OCI-LY7 (cell line): ENCODE measurements at regions not wholly inside any gene's neighbourhood (a gene's known extent, or its start where the extent isn't known, plus 50 kb on each side); places are given as distances from the start of the nearest gene placed in this dataset.

Experiments
- BruUV-seq: library from RNA; stranded (reverse); fragments of 400-500 nt; replicated peaks from 2 replicates; lab custom pipeline; 2021; lab: Mats Ljungman, UMichigan
- CTCF ChIA-PET: fragments of 300-600 bp; sonication (Branson Sonifier 250); formaldehyde crosslinking; loops from one replicate; lab custom pipeline; 2022; ENCODE audit warnings: antibody characterized with exemption; ENCODE audit not compliant: unreplicated experiment; lab: Charles Lee
- POLR2A ChIA-PET: fragments of 300-600 bp; sonication (Branson Sonifier 250); formaldehyde crosslinking; loops from one replicate; lab custom pipeline; 2022; ENCODE audit warnings: antibody characterized with exemption; lab: Charles Lee
- DNase-seq: peaks from one replicate; pipeline ENCODE4 v3.0.0-alpha.2; 2015; ENCODE audit warnings: low spot score
- H2AFZ ChIP-seq: fragments of 200-600 bp; sonication (generic), shearing (Covaris generic); 2 replicates; pipeline ENCODE4 v1.6.1; 2014; ENCODE audit warnings: mild to moderate bottlenecking, antibody characterized with exemption, low read length, moderate library complexity
- H3K27ac ChIP-seq: fragments of 200-600 bp; sonication (generic); 2 replicates; pipeline ENCODE4 v1.5.1; 2014; ENCODE audit warnings: mixed run types, low read depth, mild to moderate bottlenecking, moderate library complexity, low read length, inconsistent platforms; ENCODE audit not compliant: poor library complexity, severe bottlenecking
- H3K36me3 ChIP-seq: fragments of 200-600 bp; sonication (generic); 2 replicates; pipeline ENCODE4 v1.6.1; 2014; ENCODE audit warnings: mild to moderate bottlenecking, antibody characterized with exemption, low read length, moderate library complexity, mixed read lengths; ENCODE audit not compliant: insufficient read depth
- H3K4me1 ChIP-seq: fragments of 200-600 bp; sonication (generic); 2 replicates; pipeline ENCODE4 v1.5.1; 2014; ENCODE audit warnings: mild to moderate bottlenecking, low read length; ENCODE audit not compliant: insufficient read depth, poor library complexity, severe bottlenecking
- H3K4me2 ChIP-seq: fragments of 200-600 bp; sonication (generic); 2 replicates; pipeline ENCODE4 v1.6.1; 2014; ENCODE audit warnings: mild to moderate bottlenecking, low read length
- H3K4me3 ChIP-seq: fragments of 200-600 bp; sonication (generic); 2 replicates; pipeline ENCODE4 v1.5.1; 2014; ENCODE audit warnings: mild to moderate bottlenecking, low read depth, low read length; ENCODE audit not compliant: poor library complexity, severe bottlenecking
- H3K79me2 ChIP-seq: fragments of 200-600 bp; sonication (generic); 2 replicates; pipeline ENCODE4 v1.6.1; 2016; ENCODE audit warnings: low read depth, mild to moderate bottlenecking, low read length, moderate library complexity, mixed read lengths; ENCODE audit not compliant: insufficient read depth
- H3K9me2 ChIP-seq: fragments of 200-600 bp; sonication (generic); 2 replicates; pipeline ENCODE4 v1.6.1; 2016; ENCODE audit warnings: mild to moderate bottlenecking, low read length, mixed read lengths; ENCODE audit not compliant: insufficient read depth
- H3K9me3 ChIP-seq: fragments of 200-600 bp; sonication (generic); 2 replicates; pipeline ENCODE4 v1.6.1; 2014; ENCODE audit warnings: mild to moderate bottlenecking, mixed run types, low read length, mixed read lengths
- H4K20me1 ChIP-seq: fragments of 200-600 bp; sonication (generic); 2 replicates; pipeline ENCODE4 v1.6.1; 2014; ENCODE audit warnings: mild to moderate bottlenecking, antibody characterized with exemption, low read length, moderate library complexity, mixed read lengths; ENCODE audit not compliant: insufficient read depth
- CTCF ChIP-seq: fragments of 200-600 bp; sonication (generic); conservative IDR thresholded peaks from 2 replicates; pipeline ENCODE4 v1.5.1; 2014; ENCODE audit warnings: mild to moderate bottlenecking, antibody characterized with exemption, low read length, moderate library complexity, mixed read lengths
- EZH2phosphoT487 ChIP-seq: fragments of 200-600 bp; sonication (generic); IDR thresholded peaks from 2 replicates; pipeline ENCODE4 v1.6.1; 2018; ENCODE audit warnings: low read depth, borderline replicate concordance, mild to moderate bottlenecking, mixed run types, antibody characterized with exemption, low read length, moderate library complexity, mixed read lengths
- intact Hi-C: fragments of 100-400 bp; cut with micrococcal nuclease; formaldehyde crosslinking; loops from one replicate; pipeline ENCODE4 v1.10.0; 2022; ENCODE audit not compliant: unreplicated experiment

GRCh38 chr17:73956169-73956568 is 247.3 kb upstream of the RPL38 start:
- no peak for TF ChIP-seq EZH2phosphoT487
- TF ChIP-seq CTCF = no peak
- Histone ChIP-seq H3K36me3 (no peaks in the 10 kb centered on the region), H3K4me1 (no peaks in the 10 kb centered on the region), H3K79me2 (no peaks in the 10 kb centered on the region), H3K9me3 (no peaks in the 10 kb centered on the region), H3K4me2 (no peak overlapping the region), H3K4me3 (no peak overlapping the region), H3K9me2 (no peaks in the 10 kb centered on the region), H4K20me1 (no peaks in the 10 kb centered on the region), H3K27ac (no peak overlapping the region), H2AFZ (no peak overlapping the region)
- intact Hi-C loops = loop anchor here (1.0 to 10.0 kb wide), 4 partner anchors 131 to 527 kb away; no protein-coding TSS in a partner anchor
- no TSS peak for BruUV-seq
- ChIA-PET POLR2A (no interaction called here), CTCF (no interaction called here)
- no peak for DNase-seq

- Histone ChIP-seq H3K9me2 (no peaks in the 10 kb centered on the region), H3K4me3 (no peak overlapping the region), H4K20me1 (no peaks in the 10 kb centered on the region), H3K4me1 (no peaks in the 10 kb centered on the region), H3K36me3 (no peaks in the 10 kb centered on the region), H3K4me2 (no peak overlapping the region), H3K79me2 (no peaks in the 10 kb centered on the region), H2AFZ (no peak overlapping the region), H3K27ac (no peak overlapping the region), H3K9me3 (no peaks in the 10 kb centered on the region)
- peak; percentile 68 for DNase-seq
- TF ChIP-seq CTCF (peak; percentile 90), EZH2phosphoT487 (no peak)
- intact Hi-C loops = loop anchor here (1.0 to 10.0 kb wide), 4 partner anchors 132 to 528 kb away; no protein-coding TSS in a partner anchor
- CTCF ChIA-PET = interaction anchor here (0.6 kb wide), 2 partner anchors 10 to 19 kb away, joined by 3 read pairs; no protein-coding TSS in a partner anchor
- no TSS peak for BruUV-seq
- POLR2A ChIA-PET = interaction anchor here (0.6 kb wide), 1 partner anchor 277 kb away, joined by 4 read pairs; no protein-coding TSS in a partner anchor
These were observed 246.6 kb upstream of the RPL38 start for GRCh38 chr17:73956595-73957465.

- no TSS peak for BruUV-seq
- Histone ChIP-seq H3K4me2 (no peak overlapping the region), H3K27ac (no peak overlapping the region), H4K20me1 (no peaks in the 10 kb centered on the region), H3K9me3 (no peaks in the 10 kb centered on the region), H3K4me3 (no peak overlapping the region), H3K79me2 (no peaks in the 10 kb centered on the region), H3K9me2 (no peaks in the 10 kb centered on the region), H3K4me1 (no peaks in the 10 kb centered on the region), H2AFZ (no peak overlapping the region), H3K36me3 (no peaks in the 10 kb centered on the region)
- ChIA-PET POLR2A (interaction anchor here (0.6 to 0.9 kb wide), 2 partner anchors 51 to 278 kb away, joined by 4 to 5 read pairs; no protein-coding TSS in a partner anchor), CTCF (interaction anchor here (0.6 kb wide), 1 partner anchor 20 kb away, joined by 3 read pairs; no protein-coding TSS in a partner anchor)
- intact Hi-C loops = loop anchor here (5.0 to 10.0 kb wide), 3 partner anchors 133 to 360 kb away; no protein-coding TSS in a partner anchor
- no peak for TF ChIP-seq EZH2phosphoT487
- no peak for TF ChIP-seq CTCF
- DNase-seq = no peak
These were observed 245.9 kb upstream of the RPL38 start for GRCh38 chr17:73957564-73957963.
